ENCODE measurements at regions not wholly inside any gene's neighbourhood (a gene's known extent, or its start where the extent isn't known, plus 50 kb on each side); places are given as distances from the start of the nearest gene placed in this dataset.

- no peak for TF ChIP-seq CTCF (conservative IDR thresholded peaks at IDR 0.05; ENCODE audit: low read depth, low read length)
- TF ChIP-seq EZH2 (IDR thresholded peaks at IDR 0.05; ENCODE audit: borderline replicate concordance, low read depth, low read length, poor library complexity, severe bottlenecking): no peak
These were observed 704.9 kb upstream of the AUTS2 start for GRCh38 chr7:68893411-68893810.

Data from A673 (cell line).